Fibroblast of skin of back (primary cell): ENCODE measurements at regions not wholly inside any gene's neighbourhood (a gene's known extent, or its start where the extent isn't known, plus 50 kb on each side); places are given as distances from the start of the nearest gene placed in this dataset.
"Not testable (repeated sequence)": the region's sequence is repeated elsewhere in the genome, so short reads cannot be mapped to it uniquely, and the experiment has no call there.

Experiments used
- DNase-seq: peaks from one replicate; pipeline ENCODE4 v3.0.0-alpha.2; 2013

DNA sequence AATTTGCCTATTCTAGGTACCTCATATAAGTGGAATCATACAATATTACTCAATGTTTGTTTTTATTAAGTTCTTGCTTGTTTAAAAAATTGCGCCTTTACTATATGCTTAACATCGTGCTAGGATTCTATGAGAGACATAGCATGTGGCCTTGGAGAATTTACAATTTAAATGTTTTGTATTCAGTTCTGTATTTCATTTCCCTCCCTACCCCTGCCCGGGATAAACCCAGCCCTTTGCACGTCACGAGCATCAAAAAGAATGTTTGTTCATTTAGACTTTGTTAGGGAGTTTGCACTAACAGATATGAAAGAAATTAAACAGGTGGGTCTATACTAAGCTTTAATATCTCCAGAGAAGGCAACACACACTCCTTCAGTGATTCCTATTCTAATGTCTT, 75.7 kb downstream of the C18orf54 start:
- no peak for DNase-seq

GRCh38 chr18:54433857-54434256, 76.2 kb downstream of the C18orf54 start:
- no peak for DNase-seq

- no peak for DNase-seq
These were observed 76.7 kb downstream of the C18orf54 start for GRCh38 chr18:54434453-54434852.

GRCh38 chr18:54436501-54436900, 78.8 kb downstream of the C18orf54 start:
- DNase-seq: no peak

- DNase-seq: no peak
These were observed 82.6 kb downstream of the C18orf54 start for GRCh38 chr18:54440292-54440691.

DNA sequence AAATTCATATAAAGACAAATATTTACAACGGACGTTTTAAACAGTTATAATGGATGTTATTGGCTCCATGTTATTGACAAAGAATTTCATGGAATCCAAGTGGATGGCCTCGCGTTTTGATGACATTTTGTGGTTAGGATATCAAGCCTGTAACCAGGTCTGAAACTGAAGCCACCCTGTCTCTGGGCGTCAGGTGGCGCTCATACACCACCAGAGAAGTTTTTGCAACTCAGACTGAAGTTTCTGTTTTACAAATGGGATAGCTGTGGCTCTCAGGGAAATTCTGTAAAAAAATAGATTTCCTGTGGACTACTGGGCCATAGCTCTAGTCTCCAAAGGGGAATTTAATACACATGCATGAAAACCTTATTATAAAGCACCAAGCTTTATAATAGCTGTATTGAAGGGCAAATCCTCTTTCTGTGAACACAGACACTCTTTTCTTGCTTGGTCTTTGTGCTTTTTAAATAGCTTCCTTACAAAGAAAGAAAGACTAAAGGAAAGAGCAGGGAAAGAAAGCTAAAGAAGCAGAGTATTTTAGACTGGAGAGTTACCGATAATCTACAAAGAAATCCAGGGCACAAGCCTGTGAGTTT, 86.7 kb downstream of the C18orf54 start:
- DNase-seq: peak; percentile 51

- no peak for DNase-seq
These were observed 96.3 kb downstream of the C18orf54 start for GRCh38 chr18:54453996-54454395.

DNA sequence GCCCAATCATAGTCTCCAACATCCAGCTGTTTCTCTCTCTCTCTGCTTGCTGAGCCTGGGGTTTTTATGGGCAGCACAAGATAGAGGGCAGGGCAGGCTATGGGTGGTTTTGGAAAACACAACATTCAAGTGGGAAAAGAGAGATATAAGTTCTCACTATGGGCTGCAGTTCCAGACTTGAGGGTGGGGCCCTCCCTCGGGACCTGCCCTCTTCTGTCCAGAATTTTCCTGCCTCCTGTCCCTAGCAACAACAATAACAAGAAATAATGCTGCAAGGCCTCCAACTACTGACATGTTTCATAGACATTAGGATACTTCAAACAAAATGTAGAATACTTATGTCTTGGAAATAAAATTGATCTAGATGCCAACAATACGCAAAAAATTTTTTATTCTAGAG, 107.8 kb downstream of the C18orf54 start:
- no peak for DNase-seq

DNA sequence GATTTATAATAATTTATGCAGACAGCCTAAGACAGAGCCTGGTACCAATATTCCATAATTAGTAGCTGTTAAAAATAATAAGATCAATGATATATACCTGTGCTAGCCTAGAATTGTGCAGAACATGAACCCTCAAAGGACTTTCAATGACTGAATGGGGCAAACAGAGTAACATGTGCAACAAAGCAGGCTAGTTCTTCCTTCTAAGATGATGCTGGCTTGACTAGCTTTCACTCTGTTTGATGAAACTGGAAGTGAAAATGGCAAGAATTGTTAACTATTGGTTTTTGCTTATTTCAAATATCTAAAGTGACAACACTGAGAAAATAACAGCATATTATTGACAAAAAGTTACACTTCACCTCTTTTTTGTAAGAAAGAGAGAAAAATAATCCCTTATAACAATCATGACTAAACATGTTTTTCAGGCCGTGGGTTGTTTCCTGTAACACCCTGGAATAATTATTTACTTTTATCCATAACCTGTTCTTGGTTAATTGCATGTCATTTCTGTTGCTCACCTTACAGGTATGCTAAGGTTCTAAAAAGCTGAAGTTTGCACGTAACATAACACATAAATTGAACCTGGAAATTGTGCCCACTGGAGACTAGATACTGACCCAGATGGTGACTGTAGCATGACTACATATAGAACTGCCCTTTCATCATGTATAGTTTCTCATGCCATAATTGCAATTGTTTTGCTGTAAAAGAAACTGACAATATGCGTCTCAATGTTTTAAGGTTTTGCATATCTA, 108.7 kb downstream of the C18orf54 start:
- DNase-seq: no peak

DNA sequence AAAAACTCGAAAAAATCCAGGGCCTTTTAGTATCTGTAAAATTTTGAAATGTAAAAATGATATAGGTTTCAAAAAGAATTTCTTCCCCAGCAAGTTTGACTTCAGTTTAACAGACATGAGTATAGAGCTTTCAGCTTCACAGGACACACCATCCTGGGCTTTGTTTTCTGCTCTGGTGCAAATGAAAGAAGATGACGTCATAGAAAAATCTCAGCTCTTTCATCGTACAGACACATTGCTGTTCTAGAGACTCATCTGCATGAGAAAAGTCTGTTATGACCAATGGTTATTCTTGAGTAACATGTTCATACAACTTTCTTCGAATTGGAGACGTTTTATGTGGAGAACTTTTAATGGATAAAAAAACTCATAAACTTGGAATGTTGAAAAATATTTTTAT, 111.7 kb upstream of the DYNAP start:
- no peak for DNase-seq

DNA sequence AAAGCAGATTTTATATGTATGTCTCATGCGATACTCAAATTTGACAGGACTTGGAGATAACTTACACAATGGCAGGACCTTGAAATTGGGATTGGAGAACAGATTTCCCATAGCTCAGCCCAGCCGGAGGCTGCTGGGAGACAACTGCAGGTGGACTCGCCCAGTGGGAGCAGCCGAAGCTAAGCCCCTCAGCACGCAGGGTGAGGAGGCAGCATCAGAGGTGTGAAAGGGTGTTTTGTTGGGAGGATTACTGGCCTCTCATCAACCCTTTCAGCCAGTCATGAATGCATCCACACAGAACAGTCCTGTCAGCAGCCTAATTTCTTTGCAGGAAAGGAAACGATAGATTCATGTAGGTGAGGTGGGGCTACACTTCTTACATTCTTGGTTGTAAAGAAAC, 110.4 kb upstream of the DYNAP start:
- DNase-seq: no peak

DNA sequence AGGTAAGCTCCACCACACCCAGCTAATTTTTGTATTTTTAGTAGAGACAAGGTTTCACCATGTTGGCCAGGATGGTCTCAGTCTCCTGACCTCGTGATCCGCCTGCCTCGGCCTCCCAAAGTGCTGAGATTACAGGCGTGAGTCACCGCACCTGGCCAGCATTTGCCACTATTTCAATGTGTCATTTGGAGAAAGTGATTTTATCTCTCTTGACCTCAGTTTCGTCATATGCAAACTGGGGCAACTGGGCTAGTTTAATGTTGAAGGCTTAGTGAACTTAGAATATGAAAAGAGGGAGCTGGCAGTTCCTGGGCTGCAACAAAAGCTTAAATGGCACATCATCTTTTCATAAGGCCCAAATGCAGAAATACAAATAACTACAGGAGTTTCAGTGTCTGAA, 88.6 kb upstream of the DYNAP start:
- not testable (repeated sequence) for DNase-seq

DNA sequence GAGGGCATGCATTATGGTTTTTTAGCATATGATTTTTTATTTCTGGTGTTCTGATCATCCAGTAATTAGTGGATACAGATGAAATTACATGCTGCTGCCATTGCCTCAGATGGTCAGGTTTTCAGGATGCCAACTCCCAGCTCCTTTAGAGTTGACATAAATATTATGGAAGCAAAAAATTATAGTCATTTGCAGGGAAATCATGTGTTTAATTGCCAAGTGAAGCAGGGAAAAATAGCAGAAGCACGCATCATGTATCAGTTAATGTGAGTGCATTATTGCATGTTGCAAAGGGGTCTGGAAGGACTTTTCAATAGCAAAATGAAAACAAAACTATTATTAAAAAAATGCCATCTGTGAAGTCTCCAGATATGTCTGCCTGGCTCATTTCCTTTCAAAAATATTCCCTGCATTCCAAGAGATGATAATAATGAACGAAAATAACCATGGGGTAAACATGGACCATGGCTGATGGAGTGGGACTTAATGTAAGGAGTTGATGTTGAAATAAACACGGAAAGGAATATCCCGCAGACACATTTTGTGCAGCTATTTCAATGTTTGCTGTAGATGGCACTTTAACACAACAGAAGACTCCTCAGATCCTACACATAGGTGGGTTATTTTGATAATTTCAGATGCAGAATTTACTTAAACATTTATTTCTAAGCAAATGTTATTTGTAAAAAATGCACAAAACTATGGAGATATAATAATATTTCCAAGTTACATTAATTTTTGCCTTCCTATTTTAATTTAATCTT, 87.7 kb upstream of the DYNAP start:
- DNase-seq: peak; percentile 36

DNA sequence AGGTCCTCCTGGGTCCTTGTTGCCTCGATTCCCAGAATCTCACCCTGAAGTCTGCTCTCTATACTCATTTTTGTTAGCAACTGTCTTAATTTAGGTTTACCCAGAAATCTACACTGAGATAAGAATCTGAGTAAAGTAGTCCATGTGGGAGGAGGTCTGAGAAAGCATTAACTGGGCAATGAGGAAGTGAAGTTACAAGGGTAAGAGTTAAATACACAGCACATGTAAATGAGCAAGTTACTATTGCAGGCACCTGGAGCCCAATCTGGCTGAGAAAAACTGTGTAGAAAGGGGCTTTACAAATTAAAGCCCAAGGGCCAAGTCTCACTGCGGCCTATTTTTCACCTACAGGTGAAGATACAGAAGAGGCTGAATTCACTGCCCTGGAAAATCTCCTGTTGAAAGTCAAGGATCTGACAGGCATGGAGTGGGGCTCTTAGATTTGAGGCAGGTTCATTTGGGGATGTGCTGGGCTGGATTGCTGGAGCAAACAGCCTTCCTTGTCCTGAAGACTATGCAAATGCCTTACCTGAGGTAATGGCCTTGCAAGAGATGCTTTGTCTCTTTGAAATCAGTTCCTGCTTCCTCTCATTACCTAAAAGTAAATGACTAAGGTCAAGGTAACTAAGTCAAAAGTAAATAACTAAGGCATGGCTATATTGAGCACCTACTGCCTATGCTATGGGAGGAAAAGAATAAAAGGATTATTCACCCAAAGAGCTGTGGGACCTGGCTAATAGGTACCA, 84.4 kb upstream of the DYNAP start:
- DNase-seq: no peak

GRCh38 chr18:54509793-54510192, 81.3 kb upstream of the DYNAP start:
- DNase-seq: no peak

DNA sequence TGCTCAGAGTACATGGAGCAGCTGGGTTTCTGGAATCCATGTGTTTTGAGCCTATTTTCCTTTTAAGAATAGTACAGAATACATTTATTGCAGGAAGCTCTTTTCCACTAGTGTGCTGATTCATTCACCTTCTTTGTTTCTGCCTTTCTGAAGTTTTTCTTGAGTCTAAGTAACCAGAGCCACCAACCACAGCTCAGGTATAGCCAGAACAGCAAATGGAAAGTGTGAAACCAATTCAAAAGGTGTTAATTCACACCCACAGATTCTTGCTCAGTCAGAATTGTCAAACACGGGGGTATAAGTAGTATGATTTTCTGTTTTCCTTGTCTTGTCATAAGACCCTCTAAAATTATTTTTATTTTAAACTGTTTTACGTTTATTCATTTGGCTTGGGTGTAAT, 75.9 kb upstream of the DYNAP start:
- DNase-seq: no peak

- no peak for DNase-seq
These were observed 73.5 kb upstream of the DYNAP start for GRCh38 chr18:54517521-54517920.

- no peak for DNase-seq
These were observed 69.2 kb upstream of the DYNAP start for GRCh38 chr18:54521846-54522245.

DNA sequence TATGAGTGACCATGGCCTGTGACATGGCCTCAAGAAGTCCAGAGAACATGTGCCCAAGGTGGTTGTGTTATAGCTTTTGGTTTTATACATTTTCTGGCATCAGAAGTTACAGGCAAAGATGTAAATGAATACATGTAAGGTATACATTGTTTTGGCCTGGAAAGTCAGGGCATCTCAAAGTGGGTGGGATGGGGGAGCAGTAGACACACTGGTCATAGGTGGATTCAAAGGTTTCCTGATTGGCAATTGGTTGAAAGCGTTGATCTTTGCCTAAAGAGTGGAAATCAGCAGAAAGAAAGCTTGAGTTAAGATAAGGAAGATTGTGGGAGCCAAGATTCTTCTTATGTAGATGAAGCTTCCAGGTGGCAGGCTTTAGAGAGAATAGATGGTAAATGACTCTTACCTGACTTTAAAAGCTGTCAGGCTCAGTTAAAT, 62.1 kb upstream of the DYNAP start:
- no peak for DNase-seq

DNA sequence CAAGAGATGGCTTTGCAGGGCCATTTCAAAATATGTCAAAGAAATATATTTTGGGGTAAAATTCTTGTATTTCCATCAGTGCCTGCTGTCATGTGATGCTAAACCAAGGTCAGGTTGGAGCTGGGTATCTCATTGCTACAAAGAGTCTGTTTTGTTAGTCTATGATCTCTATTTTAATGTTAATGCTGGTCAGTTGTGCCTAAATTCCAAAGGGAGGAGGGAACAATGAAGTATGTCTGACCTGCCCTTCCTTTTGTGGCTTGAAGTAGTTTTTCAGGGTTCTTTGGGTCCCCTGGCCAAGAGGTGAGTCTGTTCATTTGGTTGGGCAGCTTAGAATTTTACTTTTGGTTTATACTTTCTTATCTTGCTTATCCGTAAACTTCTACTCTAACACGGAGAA, 61.6 kb upstream of the DYNAP start:
- DNase-seq: no peak

- DNase-seq: no peak
These were observed 60.8 kb upstream of the DYNAP start for GRCh38 chr18:54530285-54530684.

DNA sequence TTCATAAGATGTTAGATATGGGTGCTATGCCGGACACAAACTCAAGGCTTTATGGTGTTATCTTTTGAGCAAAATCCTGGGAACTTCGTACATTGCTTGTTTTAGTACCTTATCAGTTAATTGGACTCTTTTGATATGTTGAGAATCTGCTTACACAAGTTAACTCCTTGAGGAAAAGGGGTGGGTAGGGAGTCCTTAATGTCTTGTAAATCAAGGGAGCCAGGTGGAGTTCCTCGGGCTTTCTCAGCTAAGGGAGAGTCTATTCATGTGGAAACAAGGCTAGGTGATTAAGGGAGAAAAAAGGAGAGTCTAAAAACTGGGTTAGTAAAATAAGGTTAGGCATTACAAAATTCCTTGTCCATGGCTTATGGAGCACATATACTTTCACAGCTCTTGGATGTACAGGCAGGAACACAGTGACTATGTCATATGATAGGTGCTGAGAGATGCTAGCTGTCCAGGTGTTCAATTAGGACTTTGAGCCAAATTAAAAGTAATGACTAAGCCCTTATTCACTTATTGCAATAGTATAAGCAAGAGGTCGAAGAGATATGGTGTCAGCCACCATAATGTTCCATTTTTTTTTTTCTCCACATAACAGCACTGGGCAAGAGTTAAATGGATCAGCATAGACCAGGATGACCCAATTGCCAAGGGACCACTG, 59.5 kb upstream of the DYNAP start:
- no peak for DNase-seq

DNA sequence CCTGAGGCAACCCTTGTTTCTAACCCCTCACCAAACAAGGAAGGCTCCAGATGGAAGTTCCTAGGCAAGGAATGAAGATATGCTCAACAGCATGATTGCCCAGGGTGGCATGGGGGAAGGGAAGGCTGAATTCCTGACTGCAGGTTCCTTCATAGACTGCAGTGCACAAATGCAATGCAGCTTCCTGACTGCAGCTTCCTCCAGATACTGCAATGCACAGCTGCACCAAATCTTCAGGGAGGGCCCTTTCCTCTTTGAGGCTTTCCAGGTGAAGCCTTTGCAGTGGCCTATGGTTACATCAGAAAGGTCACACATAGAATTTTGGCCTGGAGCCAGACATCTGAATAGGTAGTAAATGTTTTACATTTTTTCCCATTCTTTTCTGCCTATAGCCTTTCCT, 58.8 kb upstream of the DYNAP start:
- no peak for DNase-seq
